Glomerular visceral epithelial cell (primary cell): ENCODE measurements at regions not wholly inside any gene's neighbourhood (a gene's known extent, or its start where the extent isn't known, plus 50 kb on each side); places are given as distances from the start of the nearest gene placed in this dataset.
"Not testable (repeated sequence)": the region's sequence is repeated elsewhere in the genome, so short reads cannot be mapped to it uniquely, and the experiment has no call there.

ENCODE experiments used
- DNase-seq: peaks from one replicate; pipeline ENCODE4 v3.0.0-alpha.2; 2016; ENCODE audit errors: extremely low spot score

GRCh38 chr17:27365329-27365945 lies 71.5 kb downstream of the WSB1 start:
- not testable (repeated sequence) for DNase-seq

- DNase-seq, result no peak
Observed at GRCh38 chr17:27366437-27366836, 72.5 kb downstream of the WSB1 start.

DNA sequence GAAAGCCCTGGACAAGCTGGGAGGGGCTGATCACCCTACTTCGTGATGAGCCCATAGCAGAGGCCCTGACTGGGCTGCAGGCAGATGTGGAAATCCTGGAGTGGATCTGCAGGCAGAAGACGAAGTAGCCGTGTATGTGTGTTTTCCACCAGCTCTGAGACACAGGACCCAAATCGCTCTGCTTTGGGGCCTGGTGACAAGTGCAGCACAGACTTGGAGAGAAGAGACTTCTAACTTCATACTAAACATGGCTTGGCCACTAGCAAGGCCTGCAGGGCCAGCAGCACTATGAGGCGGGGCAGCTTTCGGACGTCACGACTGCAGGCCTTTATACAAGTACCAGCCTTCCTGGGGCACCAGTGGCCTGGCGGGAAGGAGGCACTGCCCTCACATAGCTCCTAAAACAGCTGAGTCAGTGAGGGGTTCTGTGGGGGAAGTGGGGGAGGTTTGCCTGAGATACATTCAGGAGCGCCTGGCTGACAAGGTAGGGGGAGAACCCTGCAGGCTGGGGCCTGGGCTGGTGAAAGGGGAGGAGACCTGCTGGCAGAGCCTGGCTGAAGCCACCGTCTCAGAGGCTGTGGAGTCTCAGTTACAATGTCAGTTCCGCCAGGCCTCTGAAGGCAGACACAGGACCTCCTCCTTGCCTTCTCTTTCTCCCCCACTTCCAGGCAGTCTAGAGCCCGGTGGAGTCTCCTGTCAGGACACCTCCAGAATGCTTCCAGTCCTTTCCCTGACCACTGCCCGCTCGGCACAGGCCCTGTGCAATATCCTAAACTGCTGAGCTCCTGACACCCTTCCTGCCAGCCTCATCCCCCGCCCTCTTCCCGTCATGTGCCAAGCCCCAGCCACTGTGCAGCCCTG lies 73.4 kb downstream of the WSB1 start:
- DNase-seq, result no peak

DNA sequence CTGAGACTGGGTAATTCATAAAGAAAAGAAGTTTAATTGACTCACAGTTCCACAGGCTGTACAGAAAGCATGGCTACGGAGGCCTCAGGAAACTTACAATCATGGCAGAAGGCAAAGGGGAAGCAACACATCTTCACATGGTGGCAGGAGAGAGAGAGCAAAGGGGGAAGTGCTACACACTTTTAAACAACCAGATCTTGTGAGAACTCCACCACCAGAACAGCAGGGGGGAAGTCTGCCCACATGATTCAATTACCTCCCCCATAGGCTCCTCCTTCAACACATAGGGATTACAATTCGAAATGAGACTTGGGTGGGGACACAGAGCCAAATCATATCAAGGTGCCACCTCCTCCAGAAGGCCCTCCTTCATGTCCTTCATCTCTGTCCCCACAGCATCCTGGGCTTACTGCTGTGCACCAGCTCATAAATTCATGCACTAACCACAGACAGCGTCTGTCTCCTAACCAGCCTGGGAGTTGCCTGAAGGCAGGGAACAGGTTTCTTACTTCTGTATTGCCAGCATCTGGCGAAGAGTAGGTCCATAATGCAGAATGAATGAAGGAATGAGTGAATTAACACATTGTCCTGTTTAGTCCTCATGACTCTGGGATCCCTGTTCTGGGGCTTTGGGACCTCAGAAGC lies 74.4 kb downstream of the WSB1 start:
- no peak for DNase-seq

GRCh38 chr17:27368980-27369379 lies 75.1 kb downstream of the WSB1 start:
- DNase-seq, result no peak

DNA sequence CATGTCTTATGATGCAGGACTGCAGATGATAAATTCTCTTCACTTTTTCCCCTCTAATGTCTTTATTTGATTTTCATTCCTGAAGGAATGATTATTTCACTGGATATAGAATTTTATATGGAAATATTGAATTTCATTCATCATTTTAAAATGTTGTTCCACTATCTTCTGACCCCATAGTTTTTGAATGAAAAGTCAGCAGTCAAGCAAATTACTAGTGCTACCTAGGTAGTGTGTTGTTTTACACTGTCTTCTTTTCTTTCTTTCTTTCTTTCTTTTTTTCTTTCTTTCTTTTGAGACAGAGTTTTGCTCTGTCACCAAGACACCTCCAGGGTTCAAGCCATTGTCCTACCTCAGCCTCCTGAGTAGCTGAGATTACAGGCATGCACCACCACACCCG lies 76.9 kb downstream of the WSB1 start:
- DNase-seq, result no peak

- not testable (repeated sequence) for DNase-seq
Observed at GRCh38 chr17:27373695-27374094, 79.8 kb downstream of the WSB1 start.

- DNase-seq, result no peak
Observed at GRCh38 chr17:27376637-27377547, 79.4 kb upstream of the KSR1 start.

GRCh38 chr17:27378482-27379175 lies 77.6 kb upstream of the KSR1 start:
- DNase-seq, result no peak

- DNase-seq, result peak; percentile 73
Observed at GRCh38 chr17:27379888-27380533, 76.2 kb upstream of the KSR1 start.

DNA sequence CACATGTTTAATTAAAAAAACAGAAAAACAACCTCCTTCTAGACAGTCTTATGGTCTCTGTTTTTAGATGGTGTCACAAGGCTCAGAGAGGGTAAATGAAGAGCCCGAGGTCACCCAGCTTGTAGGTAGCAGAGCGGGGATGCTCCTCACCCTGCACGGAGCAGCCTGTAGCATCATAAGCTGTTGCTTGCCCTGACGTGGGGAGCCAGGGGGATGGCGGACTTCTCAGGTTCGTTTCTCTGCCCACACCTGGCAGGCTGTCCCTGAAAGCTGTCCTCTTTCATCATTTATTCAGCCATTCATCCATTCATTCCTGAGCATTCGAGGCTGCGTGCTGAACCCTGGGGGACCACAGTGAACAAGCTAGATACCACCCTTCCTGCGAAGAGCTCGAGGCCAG lies 75.7 kb upstream of the KSR1 start:
- DNase-seq, result no peak

DNA sequence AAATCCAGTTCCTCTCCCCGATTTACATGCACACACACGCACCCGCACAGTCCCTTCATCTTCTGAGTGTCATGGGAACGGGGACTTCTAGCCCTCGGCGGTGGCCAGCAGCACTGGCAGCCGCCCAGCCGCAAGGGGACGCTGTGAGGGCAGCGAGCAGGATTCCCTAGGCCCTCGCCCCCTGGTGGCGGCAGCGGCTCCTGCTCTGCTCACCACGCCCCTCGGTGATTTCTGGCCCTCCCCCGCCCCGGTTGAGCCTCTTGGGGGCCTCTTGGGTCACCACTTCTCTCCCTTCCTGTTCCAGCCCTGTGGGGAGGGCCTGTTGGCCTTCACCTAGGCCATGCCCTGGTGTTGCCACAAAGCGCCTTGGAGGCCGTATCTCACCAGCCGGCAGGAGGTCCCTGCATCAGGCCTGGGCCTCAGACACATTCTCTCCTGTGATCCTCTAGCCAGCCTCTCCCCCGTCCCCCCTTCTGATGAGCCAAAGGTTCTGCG lies 75.2 kb upstream of the KSR1 start:
- no peak for DNase-seq

DNA sequence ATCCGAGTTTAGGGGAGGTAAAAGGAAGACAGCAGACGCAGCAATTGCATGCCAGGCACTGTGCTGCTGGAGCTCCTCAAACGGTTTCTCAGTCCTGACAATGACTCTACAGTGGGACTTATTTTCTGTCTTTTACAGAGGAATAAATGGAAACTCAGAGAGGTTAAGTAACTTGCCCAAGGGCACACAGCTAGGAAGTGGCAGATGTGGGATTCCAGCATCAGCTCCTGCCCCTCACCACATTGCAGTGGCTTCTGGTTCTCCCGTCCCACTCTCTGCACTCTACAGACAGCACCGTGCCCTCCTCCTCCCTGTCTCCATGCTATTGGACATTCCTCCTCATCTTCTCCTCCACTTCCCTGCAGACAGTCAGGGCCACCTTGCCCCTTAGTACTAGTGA lies 74.2 kb upstream of the KSR1 start:
- DNase-seq, result no peak

DNA sequence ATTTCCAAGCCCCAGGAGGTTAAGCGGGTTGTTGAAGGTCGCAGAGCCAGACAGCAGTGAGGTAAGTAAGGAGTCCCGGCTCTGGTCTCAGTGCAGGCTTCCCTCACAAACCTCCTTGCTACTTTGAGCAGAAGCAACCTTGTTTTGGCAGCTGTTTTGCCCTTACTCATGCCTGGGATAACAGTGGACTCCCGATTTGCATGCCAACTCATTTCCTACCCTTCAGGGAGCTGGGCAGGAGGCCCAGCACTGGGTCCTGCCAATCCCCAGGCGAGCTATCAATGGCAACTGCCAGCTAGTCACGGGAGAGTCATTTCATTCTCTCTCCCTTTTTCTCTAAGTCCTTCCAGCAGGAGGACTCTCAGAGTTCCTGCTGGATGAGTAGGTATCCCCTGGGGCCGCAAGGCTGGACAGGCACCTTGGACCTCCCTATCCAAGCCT lies 72.0 kb upstream of the KSR1 start:
- DNase-seq, result peak; percentile 97

DNA sequence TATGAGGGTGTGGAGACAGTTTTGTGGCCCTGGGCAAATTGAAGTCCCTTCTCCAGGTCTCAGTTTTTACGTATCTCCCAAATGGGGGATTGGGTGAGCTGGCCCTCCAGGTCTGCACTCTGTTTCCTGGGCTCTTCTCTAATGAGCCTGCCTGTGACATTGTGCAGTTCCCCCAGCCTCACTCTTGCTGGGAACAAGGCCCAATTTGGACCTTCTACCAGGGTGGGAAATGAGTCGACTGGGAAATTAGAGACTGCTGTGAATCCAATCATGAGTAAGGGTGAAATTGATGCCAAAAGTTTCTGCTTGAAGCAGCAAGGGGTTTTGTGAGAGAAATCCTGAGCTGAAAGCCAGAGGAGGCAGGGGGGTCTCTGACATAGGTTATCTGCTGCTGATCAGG lies 71.5 kb upstream of the KSR1 start:
- DNase-seq, result no peak

GRCh38 chr17:27385626-27386025 lies 70.6 kb upstream of the KSR1 start:
- no peak for DNase-seq

GRCh38 chr17:27386206-27387075 lies 69.8 kb upstream of the KSR1 start:
- no peak for DNase-seq

DNA sequence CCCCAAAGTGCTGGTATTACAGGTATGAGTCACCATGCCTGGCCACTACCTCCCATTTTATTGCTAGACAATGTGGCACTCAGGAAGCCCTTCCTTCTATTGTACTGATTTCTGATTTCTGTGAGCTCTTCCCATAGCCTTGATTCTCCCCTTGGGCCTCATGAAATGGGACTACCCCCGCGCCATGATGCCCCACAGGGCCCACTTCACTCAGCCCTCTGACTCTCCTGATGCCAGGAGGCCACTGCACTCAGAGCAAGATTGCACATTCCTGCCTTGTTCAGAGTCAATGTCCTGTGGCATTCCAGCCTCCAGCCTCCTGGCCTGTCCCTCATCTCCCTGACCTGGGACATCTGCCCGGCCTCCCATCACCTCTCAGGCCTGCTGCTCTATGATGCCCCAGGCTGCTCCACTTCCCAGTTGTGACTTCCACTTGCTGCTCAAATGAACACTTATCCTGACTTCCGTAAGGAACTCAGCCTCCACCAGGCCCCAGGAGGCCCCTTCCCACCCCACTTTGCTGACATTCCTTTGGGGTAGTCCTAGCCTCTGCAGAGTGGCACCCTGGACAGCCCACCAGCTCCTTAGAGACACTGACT lies 66.6 kb upstream of the KSR1 start:
- DNase-seq, result no peak

DNA sequence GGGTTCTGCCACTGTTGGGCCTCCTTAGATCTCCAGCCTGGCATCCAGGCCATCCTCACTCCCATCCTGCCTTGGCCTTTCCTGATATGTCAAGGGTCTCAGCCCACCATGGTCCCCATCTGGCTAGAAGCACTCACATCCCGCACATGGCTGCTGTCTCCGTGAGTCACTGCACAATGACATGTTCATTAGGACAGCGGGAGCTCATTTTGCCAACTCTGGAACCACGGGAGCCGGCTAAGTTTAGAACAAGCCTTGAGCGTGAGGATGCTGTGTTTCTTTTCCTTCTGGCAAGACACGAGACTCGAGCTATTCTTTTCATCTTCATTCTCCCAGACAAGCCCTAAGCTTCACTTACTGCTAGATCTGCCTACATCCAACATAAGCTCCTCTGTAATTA lies 65.7 kb upstream of the KSR1 start:
- DNase-seq, result no peak
